8988T (cell line): ENCODE measurements at regions not wholly inside any gene's neighbourhood (a gene's known extent, or its start where the extent isn't known, plus 50 kb on each side); places are given as distances from the start of the nearest gene placed in this dataset.
"Not testable (repeated sequence)": the region's sequence is repeated elsewhere in the genome, so short reads cannot be mapped to it uniquely, and the experiment has no call there.

ENCODE experiments used
- DNase-seq: peaks from one replicate; pipeline ENCODE4 v3.0.0; 2011

GRCh38 chr11:90323289-90323688 is 100.4 kb upstream of the CHORDC1 start:
- DNase-seq, result no peak

GRCh38 chr11:90321018-90321417 is 98.2 kb upstream of the CHORDC1 start:
- DNase-seq, result no peak

DNA sequence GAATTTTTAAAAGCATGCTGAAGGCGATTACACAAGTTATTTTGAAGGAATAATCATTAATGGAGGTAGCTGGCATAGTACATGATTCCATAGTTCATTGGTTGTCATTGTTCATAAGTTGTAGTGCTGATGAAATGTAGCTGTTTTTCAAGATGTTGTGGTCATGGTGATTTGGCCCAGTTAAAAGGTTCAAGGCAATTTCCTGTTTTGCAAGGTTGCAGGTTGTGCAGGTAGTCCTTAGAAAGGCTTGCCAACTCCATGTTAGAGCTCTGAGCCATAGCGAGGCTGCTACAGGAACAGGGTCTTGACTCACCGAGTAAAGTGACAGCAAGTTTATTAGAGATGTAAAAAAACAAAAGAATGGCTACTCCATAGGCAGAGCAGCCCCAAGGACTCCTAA is 95.8 kb upstream of the CHORDC1 start:
- no peak for DNase-seq

- DNase-seq, result no peak
These were observed 87.4 kb upstream of the CHORDC1 start for GRCh38 chr11:90310210-90310609.

DNA sequence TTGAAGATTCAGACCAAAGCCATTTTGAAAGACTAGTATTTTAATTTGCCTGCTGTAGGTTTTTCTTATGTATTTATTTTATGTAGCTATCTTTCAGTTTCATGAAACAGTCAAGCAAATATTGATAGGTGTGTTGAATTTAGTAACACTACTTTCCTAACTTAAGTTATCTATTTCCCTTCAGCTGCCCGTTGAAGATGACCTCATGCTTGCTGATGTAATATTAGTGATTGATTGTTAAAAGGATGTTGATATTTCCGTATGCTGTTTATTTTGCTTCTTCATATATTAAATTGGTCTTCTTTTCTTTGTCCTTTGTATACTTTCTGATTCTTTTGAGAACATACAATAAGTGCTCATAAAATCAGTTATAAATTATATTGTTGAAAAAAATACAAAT is 86.8 kb upstream of the CHORDC1 start:
- no peak for DNase-seq

DNA sequence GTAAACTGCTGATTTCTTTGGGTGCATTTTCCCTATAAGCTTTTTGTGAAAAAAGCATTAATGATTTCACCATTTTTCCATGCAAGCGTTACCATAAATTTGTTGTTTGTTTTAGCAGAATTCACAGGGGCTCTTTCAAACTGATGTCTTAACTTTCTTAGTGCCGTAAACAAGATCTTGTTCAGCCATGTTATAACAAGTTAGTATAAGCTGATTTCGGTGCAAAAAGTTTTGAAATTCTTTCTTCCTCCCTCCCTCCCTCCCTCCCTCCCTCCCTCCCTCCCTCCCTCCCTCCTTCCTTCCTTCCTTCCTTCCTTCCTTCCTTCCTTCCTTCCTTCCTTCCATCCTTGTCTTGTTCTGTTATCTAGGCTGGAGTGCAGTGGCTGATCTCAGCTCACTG is 71.7 kb upstream of the CHORDC1 start:
- DNase-seq, result no peak

GRCh38 chr11:90294091-90294490 is 71.2 kb upstream of the CHORDC1 start:
- DNase-seq, result no peak

DNA sequence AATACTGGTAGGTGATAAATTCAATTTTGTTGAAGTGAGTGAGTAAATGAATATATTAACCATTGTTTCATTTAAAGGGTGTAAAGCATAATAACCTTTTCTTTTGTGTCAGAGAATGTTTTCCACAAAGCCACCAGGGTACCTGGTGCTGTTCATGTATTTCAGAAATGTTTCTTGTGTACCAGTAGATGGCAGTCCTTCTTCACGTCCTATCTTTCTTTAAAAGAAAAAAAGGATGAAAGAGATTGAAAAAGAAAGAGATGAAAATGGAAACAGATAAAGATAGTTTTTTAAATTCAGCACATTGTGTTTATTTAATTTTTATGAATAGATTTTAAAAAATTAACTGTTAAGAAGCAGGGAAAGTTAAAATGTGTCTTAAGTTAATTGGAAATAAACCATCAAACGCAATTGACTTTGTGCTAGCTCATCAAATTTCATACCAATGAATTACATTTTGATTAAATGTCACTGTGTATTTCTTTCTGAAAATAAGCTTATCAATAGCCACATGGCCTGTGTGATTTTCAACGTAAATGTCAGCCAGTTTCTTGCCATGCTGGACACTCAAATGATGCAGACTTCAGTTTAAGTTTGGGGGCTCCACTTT is 65.5 kb upstream of the CHORDC1 start:
- peak; percentile 17 for DNase-seq

GRCh38 chr11:90286640-90287039 is 63.8 kb upstream of the CHORDC1 start:
- no peak for DNase-seq

DNA sequence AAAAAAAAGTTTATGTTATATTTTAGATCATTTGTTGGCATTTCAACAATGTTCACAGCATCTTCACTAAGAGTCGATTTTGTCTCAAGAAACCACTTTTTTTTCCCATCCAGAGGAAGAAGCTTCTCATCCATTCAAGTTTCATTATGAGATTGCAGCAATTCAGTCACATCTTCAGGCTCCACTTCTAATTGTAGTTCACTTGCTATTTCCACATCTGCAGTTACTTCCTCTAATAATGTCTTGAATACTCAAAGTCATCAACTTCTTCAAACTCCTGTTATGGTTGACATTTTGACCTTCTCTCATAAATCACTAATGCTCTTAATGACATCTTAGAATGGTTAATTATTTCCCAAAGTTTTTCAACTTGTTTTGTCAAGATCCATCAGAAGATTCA is 61.3 kb upstream of the CHORDC1 start:
- no peak for DNase-seq

DNA sequence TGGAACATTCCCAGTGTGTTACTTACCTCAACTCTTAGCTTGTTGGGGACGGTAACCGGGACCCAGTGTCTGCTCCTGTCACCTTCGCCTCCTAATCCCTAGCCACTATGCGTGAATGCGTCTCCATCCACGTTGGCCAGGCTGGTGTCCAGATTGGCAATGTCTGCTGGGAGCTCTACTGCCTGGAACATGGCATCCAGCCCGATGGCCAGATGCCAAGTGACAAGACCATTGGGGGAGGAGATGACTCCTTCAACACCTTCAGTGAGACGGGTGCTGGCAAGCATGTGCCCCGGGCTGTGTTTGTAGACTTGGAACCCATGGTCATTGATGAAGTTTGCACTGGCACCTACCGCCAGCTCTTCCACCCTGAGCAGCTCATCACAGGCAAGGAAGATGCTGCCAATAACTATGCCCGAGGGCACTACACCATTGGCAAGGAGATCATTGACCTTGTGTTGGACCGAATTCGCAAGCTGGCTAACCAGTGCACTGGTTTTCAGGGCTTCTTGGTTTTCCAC is 59.8 kb upstream of the CHORDC1 start:
- DNase-seq, result not testable (repeated sequence)

- no peak for DNase-seq
These were observed 51.5 kb upstream of the CHORDC1 start for GRCh38 chr11:90274362-90274761.
